Keratinocyte (primary cell): ENCODE measurements at regions not wholly inside any gene's neighbourhood (a gene's known extent, or its start where the extent isn't known, plus 50 kb on each side); places are given as distances from the start of the nearest gene placed in this dataset.

Experiments used
- DNase-seq: peaks from one replicate; pipeline ENCODE4 v3.0.0-alpha.2; 2011; ENCODE audit warnings: low read depth, missing footprints, low spot score
- FAIRE-seq: peaks from 2 replicates; lab custom pipeline; 2011; peaks lifted over from hg19 to GRCh38; lab: Jason Lieb, UNC
- H2AFZ ChIP-seq: 2 replicates; pipeline ENCODE4 v1.6.0; 2012; ENCODE audit warnings: low read length, control low read depth, inconsistent platforms; ENCODE audit not compliant: control insufficient read depth
- H3K27ac ChIP-seq: 2 replicates; pipeline ENCODE4 v1.5.1; 2011; ENCODE audit warnings: low read length; ENCODE audit not compliant: control insufficient read depth, insufficient read depth
- H3K27me3 ChIP-seq: 3 replicates; pipeline ENCODE4 v1.6.0; 2011; ENCODE audit warnings: low read length; ENCODE audit not compliant: control insufficient read depth, insufficient read depth; ENCODE audit errors: extremely low read depth
- H3K36me3 ChIP-seq, 2 experiments: 2 replicates in 1 of 2; 3 replicates in 1 of 2; pipeline ENCODE4 v1.5.1; 2011; ENCODE audit warnings: low read length in 2 of 2, mild to moderate bottlenecking in 1 of 2; ENCODE audit not compliant: control insufficient read depth in 2 of 2, insufficient read depth in 2 of 2; ENCODE audit errors: extremely low read depth in 1 of 2
- H3K4me1 ChIP-seq: 3 replicates; pipeline ENCODE4 v1.5.1; 2011; ENCODE audit warnings: low read length; ENCODE audit not compliant: control insufficient read depth, insufficient read depth; ENCODE audit errors: extremely low read depth
- H3K4me2 ChIP-seq: 3 replicates; pipeline ENCODE4 v1.6.0; 2011; ENCODE audit warnings: low read depth, low read length; ENCODE audit not compliant: control insufficient read depth, insufficient read depth; ENCODE audit errors: extremely low read depth
- H3K4me3 ChIP-seq, 3 experiments: fragments of 200-600 bp in 1 of 3; sonication (generic) in 1 of 3; 2 replicates in 2 of 3; 3 replicates in 1 of 3; pipeline ENCODE4 v1.5.1; 2011 to 2016; ENCODE audit warnings: low read length in 3 of 3, mild to moderate bottlenecking in 3 of 3, control low read depth in 2 of 3, inconsistent platforms in 1 of 3, low read depth in 1 of 3, mixed read lengths in 1 of 3, mixed run types in 1 of 3, moderate library complexity in 1 of 3; ENCODE audit not compliant: control insufficient read depth in 2 of 3, insufficient read depth in 2 of 3; ENCODE audit errors: extremely low read depth in 1 of 3
- H3K79me2 ChIP-seq: 2 replicates; pipeline ENCODE4 v1.6.0; 2012; ENCODE audit warnings: low read length; ENCODE audit not compliant: control insufficient read depth, insufficient read depth
- H3K9ac ChIP-seq: 3 replicates; pipeline ENCODE4 v1.6.0; 2011; ENCODE audit warnings: low read length; ENCODE audit not compliant: control insufficient read depth, insufficient read depth; ENCODE audit errors: extremely low read depth
- H3K9me1 ChIP-seq: 3 replicates; pipeline ENCODE4 v1.6.0; 2011; ENCODE audit warnings: low read length; ENCODE audit not compliant: control insufficient read depth, insufficient read depth; ENCODE audit errors: extremely low read depth
- H3K9me3 ChIP-seq: 2 replicates; pipeline ENCODE4 v1.5.1; 2012; ENCODE audit warnings: low read depth, low read length; ENCODE audit not compliant: control insufficient read depth
- H4K20me1 ChIP-seq: 3 replicates; pipeline ENCODE4 v1.6.0; 2011; ENCODE audit warnings: low read length; ENCODE audit not compliant: control insufficient read depth, insufficient read depth; ENCODE audit errors: extremely low read depth
- CTCF ChIP-seq, 3 experiments: IDR thresholded peaks in 1 of 3; conservative IDR thresholded peaks in 1 of 3; optimal IDR thresholded peaks in 1 of 3; 2 replicates in 2 of 3; 3 replicates in 1 of 3; pipeline versions ENCODE3 to v1.5.1; 2011; ENCODE audit warnings: low read length in 3 of 3, mild to moderate bottlenecking in 3 of 3, moderate library complexity in 2 of 3, control low read depth in 1 of 3, inconsistent platforms in 1 of 3; ENCODE audit not compliant: insufficient read depth in 2 of 3; ENCODE audit errors: extremely low read depth in 1 of 3
- EZH2 ChIP-seq: IDR thresholded peaks from one replicate; pipeline ENCODE4 v1.6.1; 2012; ENCODE audit warnings: inconsistent platforms, mild to moderate bottlenecking, low read length, moderate library complexity
- dilution Hi-C: fragments of 300-500 bp; cut with MboI; formaldehyde crosslinking; loops from one replicate; pipeline ENCODE4 v1.7.0; 2020; ENCODE audit warnings: low sequenced_read_pairs; ENCODE audit not compliant: extremely low pct_ligation_motif_present

GRCh38 chr6:9408402-9409117, 973.2 kb upstream of the SLC35B3 start:
- H3K36me3 ChIP-seq = no peaks in the 10 kb centered on the region
- dilution Hi-C loops = no loop called here
- H3K27ac ChIP-seq = no peak overlapping the region
- no peaks in the 10 kb centered on the region for H3K9me1 ChIP-seq
- no peaks in the 10 kb centered on the region for H3K79me2 ChIP-seq
- no peak for FAIRE-seq
- H2AFZ ChIP-seq = no peak overlapping the region
- no peaks in the 10 kb centered on the region for H3K27me3 ChIP-seq
- no peak overlapping the region for H3K4me3 ChIP-seq
- H3K4me2 ChIP-seq = no peak overlapping the region
- no peaks in the 10 kb centered on the region for H4K20me1 ChIP-seq
- no peak overlapping the region for H3K9ac ChIP-seq
- H3K9me3 ChIP-seq = no peaks in the 10 kb centered on the region
- TF ChIP-seq EZH2 = no peak
- no peak for TF ChIP-seq CTCF (optimal IDR thresholded peaks at IDR 0.05 in 1 of 3, IDR thresholded peaks at IDR 0.05 in 1 of 3, conservative IDR thresholded peaks at IDR 0.05 in 1 of 3; ENCODE audit: extremely low read depth in 1 of 3, insufficient read depth in 2 of 3, low read length in 3 of 3)
- peaks cover 13% of the 10 kb centered on the region for H3K4me1 ChIP-seq
- no peak for DNase-seq

- Histone ChIP-seq H3K27me3 (no peaks in the 10 kb centered on the region), H3K79me2 (no peaks in the 10 kb centered on the region), H3K36me3 (no peaks in the 10 kb centered on the region), H2AFZ (no peak overlapping the region), H3K4me2 (peak overlapping the region; percentile 46), H3K9me1 (no peaks in the 10 kb centered on the region), H3K4me1 (peaks cover 13% of the 10 kb centered on the region), H3K9ac (no peak overlapping the region), H3K27ac (no peak overlapping the region), H4K20me1 (no peaks in the 10 kb centered on the region), H3K4me3 (no peak overlapping the region), H3K9me3 (no peaks in the 10 kb centered on the region)
- FAIRE-seq (no peak), DNase-seq (no peak)
- TF ChIP-seq EZH2 = no peak
- TF ChIP-seq CTCF (optimal IDR thresholded peaks at IDR 0.05 in 1 of 3, IDR thresholded peaks at IDR 0.05 in 1 of 3, conservative IDR thresholded peaks at IDR 0.05 in 1 of 3; ENCODE audit: extremely low read depth in 1 of 3, insufficient read depth in 2 of 3, low read length in 3 of 3) = no peak
- dilution Hi-C loops = no loop called here
Observed at GRCh38 chr6:9405825-9406224, 970.5 kb upstream of the SLC35B3 start.
